GM21717 (cell line): ENCODE measurements at regions not wholly inside any gene's neighbourhood (a gene's known extent, or its start where the extent isn't known, plus 50 kb on each side); places are given as distances from the start of the nearest gene placed in this dataset.

Experiments
- ATAC-seq: cut with Tn5 transposase; IDR thresholded peaks from one replicate; pipeline ENCODE4 v1.9.1; 2021; ENCODE audit warnings: mild to moderate bottlenecking, moderate library complexity; ENCODE audit not compliant: unreplicated experiment

DNA sequence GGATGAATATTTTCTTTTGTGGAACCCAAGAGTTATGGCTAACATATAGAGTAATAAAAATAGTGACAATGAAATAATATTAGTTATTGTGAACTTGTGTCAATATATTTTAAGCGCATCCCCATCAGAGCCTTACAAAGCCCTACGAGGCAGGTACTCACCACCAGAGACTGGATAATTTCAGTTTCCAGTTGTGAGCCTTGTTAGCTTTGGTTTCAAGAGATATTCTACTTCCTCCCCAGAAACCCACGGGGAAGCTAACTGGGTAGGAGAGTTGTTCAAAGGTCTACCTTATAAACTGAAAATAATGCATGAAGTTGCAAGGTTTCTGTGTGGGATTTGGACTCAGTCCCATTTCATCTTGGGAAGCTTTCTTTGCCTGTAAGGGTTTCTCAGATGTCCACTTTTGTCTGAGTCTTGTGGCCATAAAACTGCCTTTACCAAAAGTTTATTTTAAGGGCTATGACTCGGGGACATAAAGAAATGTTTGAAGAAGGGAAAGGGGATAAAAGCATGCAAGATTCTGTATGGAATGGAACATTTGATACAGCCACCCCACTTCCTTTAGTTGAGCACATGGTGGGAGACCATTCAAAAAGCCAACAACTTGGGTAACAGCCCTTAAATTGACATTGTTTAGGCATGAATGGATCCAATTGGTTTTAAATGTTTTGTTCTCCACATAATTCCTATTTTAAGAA, 57.4 kb upstream of the ANKRD55 start:
- no peak for ATAC-seq

DNA sequence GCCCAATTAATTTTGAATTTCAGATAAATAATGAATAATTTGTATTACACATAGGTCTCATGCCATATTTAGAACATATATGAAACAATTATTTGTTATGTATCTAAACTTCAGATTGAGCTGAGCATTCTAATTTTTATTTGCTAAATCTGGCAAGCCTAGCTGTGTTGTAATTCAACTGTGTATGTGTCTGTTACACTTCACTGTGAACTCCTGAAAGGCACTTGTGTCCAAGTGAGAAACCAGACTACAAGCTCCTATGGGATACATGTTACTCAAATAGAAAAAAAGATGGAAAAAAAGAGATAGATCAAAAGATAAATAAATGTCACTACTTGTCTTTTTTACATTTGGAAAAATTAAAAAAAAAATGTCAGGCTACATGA, 56.5 kb upstream of the ANKRD55 start:
- no peak for ATAC-seq

DNA sequence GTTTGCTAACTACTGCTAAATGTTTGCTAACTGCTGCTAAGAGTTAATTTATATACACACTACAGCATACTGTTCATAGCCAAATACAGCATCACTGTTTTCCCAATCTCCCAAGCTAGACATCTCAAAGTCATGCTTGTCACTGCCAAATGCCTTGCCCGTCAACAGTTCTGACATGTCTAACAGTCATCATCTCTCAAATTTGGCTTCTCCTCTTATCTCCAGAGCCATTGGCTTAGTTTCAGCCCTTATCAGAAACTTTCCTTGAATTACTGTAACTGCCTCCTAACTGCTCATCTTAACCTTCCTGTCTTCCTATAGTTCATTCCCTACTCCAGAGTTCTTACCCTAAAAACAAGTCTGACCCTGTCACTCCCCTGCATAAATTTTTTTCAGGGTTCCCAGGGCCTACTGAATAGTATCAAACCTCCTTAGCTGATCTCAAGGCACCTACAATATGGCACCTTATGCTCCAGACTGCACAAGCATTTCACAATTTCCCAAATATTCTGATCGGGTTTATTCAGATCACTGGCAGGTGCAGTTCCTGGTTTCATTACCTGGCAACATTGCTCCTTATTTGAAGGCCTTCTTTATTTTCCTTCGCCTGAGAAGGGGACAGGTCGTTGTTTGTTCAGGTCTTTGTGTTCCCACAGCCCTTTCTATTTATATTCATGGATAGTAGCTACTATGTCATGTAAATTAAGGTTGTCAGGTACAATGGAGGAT, 55.9 kb upstream of the ANKRD55 start:
- no peak for ATAC-seq

DNA sequence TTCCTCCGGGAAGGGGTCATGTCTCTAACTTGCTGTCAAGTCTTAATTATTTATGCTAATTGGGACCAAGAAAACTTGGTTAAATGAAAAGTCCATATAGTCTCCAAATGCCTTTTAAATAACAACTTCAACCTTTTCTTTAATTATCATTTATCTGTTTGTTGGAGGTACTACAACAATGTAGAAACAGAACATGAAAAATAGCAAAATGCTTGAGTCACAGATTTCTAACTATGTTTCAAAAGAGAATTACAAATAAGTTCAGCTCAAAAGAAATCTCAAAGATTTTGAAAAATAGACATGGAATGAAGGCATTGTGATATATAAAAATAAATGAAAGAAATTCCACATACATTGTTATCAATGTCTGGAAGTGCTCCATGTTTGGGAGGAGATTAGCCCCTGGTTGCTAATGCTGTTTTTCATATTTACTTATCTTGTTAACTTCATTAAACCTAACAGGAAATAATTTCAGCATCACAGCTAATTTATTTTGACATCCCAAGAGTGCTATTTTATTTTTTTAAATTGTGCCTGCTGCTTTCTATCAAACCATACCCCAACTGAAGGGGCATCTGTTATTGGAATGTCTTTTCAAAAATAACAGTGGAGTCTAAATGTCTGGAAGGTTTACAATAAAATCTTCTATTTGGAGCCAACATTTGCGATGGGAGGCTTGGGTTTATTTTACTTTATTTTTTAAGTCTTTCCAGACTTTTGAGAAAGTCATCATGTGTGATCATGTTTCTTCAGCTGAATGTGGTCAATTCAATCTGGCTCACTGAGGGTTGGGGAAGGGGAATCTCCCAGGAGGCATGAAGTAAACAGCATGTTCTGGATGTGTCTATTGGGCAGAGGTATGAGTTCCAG, 53.1 kb upstream of the ANKRD55 start:
- no peak for ATAC-seq

DNA sequence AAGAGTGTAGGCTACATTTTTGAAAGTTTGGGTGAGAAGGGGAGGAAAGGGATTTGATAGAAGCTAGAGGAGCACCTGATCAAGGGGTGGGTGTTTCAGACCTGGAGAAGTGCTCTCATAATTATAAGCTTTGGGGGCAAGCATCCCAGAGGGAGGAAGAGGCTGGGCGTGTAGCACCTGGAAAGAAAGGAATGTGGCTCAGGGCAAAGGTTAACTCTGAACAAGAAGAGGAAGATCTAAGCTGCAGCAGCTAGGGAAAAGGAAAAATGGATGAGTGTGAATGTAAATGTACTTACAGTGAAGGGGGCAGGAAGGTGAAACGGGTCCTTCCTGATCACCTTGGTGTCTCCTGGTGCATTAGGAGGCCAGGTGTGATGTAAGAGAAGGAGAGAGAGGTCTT, 49.8 kb upstream of the ANKRD55 start:
- no peak for ATAC-seq
